SK-N-SH treated with all-trans-retinoic acid at 6 μM for 48 hours (cell line): ENCODE measurements at regions not wholly inside any gene's neighbourhood (a gene's known extent, or its start where the extent isn't known, plus 50 kb on each side); places are given as distances from the start of the nearest gene placed in this dataset.

ENCODE experiments used
- ATAC-seq: fragments of 200-7000 bp; cut with Tn5 transposase; 3 replicates; pipeline ENCODE4 v1.9.1; 2020; ENCODE audit warnings: mild to moderate bottlenecking, moderate library complexity
- ARNTL ChIP-seq: fragments of 450-650 bp; formaldehyde crosslinking; IDR thresholded peaks from 2 replicates; pipeline ENCODE4 v1.5.0; 2020; ENCODE audit warnings: low read depth, mild to moderate bottlenecking, moderate library complexity, borderline replicate concordance
- BACH2 ChIP-seq: fragments of 250-450 bp; sonication (Bioruptor Pico); IDR thresholded peaks from 2 replicates; pipeline ENCODE4 v1.9.0; 2021; ENCODE audit warnings: mild to moderate bottlenecking, borderline replicate concordance
- CREB5 ChIP-seq: fragments of 250-450 bp; sonication (Bioruptor Pico); IDR thresholded peaks from 2 replicates; pipeline ENCODE4 v1.5.1; 2020; ENCODE audit warnings: low read depth, mild to moderate bottlenecking, moderate library complexity
- CSDC2 ChIP-seq: fragments of 250-450 bp; sonication (Bioruptor Pico); IDR thresholded peaks from 2 replicates; pipeline ENCODE4 v1.5.0; 2020; ENCODE audit warnings: mild to moderate bottlenecking, moderate library complexity
- CSRNP3 ChIP-seq: fragments of 250-450 bp; sonication (Bioruptor Pico); IDR thresholded peaks from 2 replicates; pipeline ENCODE4 v1.5.1; 2021; ENCODE audit warnings: mild to moderate bottlenecking, moderate library complexity
- ESRRG ChIP-seq: fragments of 250-450 bp; sonication (Bioruptor Pico); IDR thresholded peaks from 2 replicates; pipeline ENCODE4 v1.6.1; 2021; ENCODE audit warnings: mild to moderate bottlenecking
- GLIS3 ChIP-seq: fragments of 250-450 bp; sonication (Bioruptor Pico); IDR thresholded peaks from 2 replicates; pipeline ENCODE4 v1.5.0; 2020; ENCODE audit warnings: mild to moderate bottlenecking, moderate library complexity
- ISL1 ChIP-seq: fragments of 250-450 bp; sonication (Bioruptor Pico); IDR thresholded peaks from 2 replicates; pipeline ENCODE4 v2.1.2; 2022; ENCODE audit warnings: mild to moderate bottlenecking, moderate library complexity
- OSR1 ChIP-seq: fragments of 250-450 bp; sonication (Bioruptor Pico); IDR thresholded peaks from 2 replicates; pipeline ENCODE4 v1.8.0; 2022; ENCODE audit warnings: moderate library complexity, mild to moderate bottlenecking, inconsistent platforms
- PATZ1 ChIP-seq: fragments of 250-450 bp; sonication (Bioruptor Pico); IDR thresholded peaks from 2 replicates; pipeline ENCODE4 v1.8.0; 2020; ENCODE audit warnings: mild to moderate bottlenecking, moderate library complexity, borderline replicate concordance
- POU6F1 ChIP-seq: fragments of 250-450 bp; sonication (Bioruptor Pico); IDR thresholded peaks from 2 replicates; pipeline ENCODE4 v1.8.0; 2021; ENCODE audit warnings: low read depth, mild to moderate bottlenecking, moderate library complexity, borderline replicate concordance
- PPARA ChIP-seq: fragments of 250-450 bp; sonication (Bioruptor Pico); IDR thresholded peaks from 2 replicates; pipeline ENCODE4 v1.5.0; 2020; ENCODE audit warnings: mild to moderate bottlenecking, borderline replicate concordance
- RARB ChIP-seq: fragments of 250-450 bp; sonication (Bioruptor Pico); IDR thresholded peaks from 2 replicates; pipeline ENCODE4 v1.8.0; 2021; ENCODE audit warnings: mild to moderate bottlenecking, moderate library complexity
- SNAI2 ChIP-seq: fragments of 250-450 bp; sonication (Bioruptor Pico); IDR thresholded peaks from 2 replicates; pipeline ENCODE4 v1.5.0; 2020; ENCODE audit warnings: mild to moderate bottlenecking, moderate library complexity
- TCF4 ChIP-seq: fragments of 250-450 bp; sonication (Bioruptor Pico); IDR thresholded peaks from 2 replicates; pipeline ENCODE4 v1.8.0; 2021; ENCODE audit warnings: mild to moderate bottlenecking, moderate library complexity, borderline replicate concordance
- TOX ChIP-seq: fragments of 250-450 bp; sonication (Bioruptor Pico); IDR thresholded peaks from 2 replicates; pipeline ENCODE4 v1.8.0; 2021; ENCODE audit warnings: mild to moderate bottlenecking, moderate library complexity, borderline replicate concordance
- ZC3H10 ChIP-seq: fragments of 250-450 bp; sonication (Bioruptor Pico); IDR thresholded peaks from 2 replicates; pipeline ENCODE4 v1.5.1; 2021; ENCODE audit warnings: mild to moderate bottlenecking, moderate library complexity
- ZFP3 ChIP-seq: fragments of 250-450 bp; sonication (Bioruptor Pico); IDR thresholded peaks from 2 replicates; pipeline ENCODE4 v1.5.0; 2020; ENCODE audit warnings: mild to moderate bottlenecking, moderate library complexity
- ZFP30 ChIP-seq: fragments of 450-650 bp; formaldehyde crosslinking; IDR thresholded peaks from 2 replicates; pipeline ENCODE4 v1.5.0; 2022; ENCODE audit warnings: mild to moderate bottlenecking, moderate library complexity
- ZNF565 ChIP-seq: fragments of 450-650 bp; formaldehyde crosslinking; conservative IDR thresholded peaks from 2 replicates; pipeline ENCODE4 v1.5.0; 2020; ENCODE audit warnings: low read depth, mild to moderate bottlenecking, moderate library complexity
- ZNF70 ChIP-seq: fragments of 450-650 bp; formaldehyde crosslinking; IDR thresholded peaks from 2 replicates; pipeline ENCODE4 v1.5.0; 2020; ENCODE audit warnings: mild to moderate bottlenecking, moderate library complexity

- no peak for TF ChIP-seq CSDC2 (CRISPR knock-in tag)
- no peak for TF ChIP-seq ZNF70
- no peak for TF ChIP-seq TOX (CRISPR knock-in tag)
- TF ChIP-seq CSRNP3 (CRISPR knock-in tag) = no peak
- TF ChIP-seq CREB5 = no peak
- no peak for TF ChIP-seq ZFP3 (CRISPR knock-in tag)
- no peak for TF ChIP-seq ZFP30
- TF ChIP-seq ISL1 (CRISPR knock-in tag) = no peak
- no peak for TF ChIP-seq GLIS3
- no peak for TF ChIP-seq TCF4
- TF ChIP-seq, all 23 proteins: peak for 0
- ATAC-seq = no peak
These were observed 51.3 kb upstream of the ASTN2 start for GRCh38 chr9:117466111-117466510.

- ATAC-seq = no peak
- TF ChIP-seq CREB5 = no peak
- no peak for TF ChIP-seq OSR1 (CRISPR knock-in tag)
- TF ChIP-seq, all 23 proteins: peak for 0
These were observed 50.8 kb upstream of the ASTN2 start for GRCh38 chr9:117465706-117466105.

- TF ChIP-seq TOX (CRISPR knock-in tag) (no peak), TCF4 (no peak), POU6F1 (CRISPR knock-in tag) (no peak), ESRRG (no peak), RARB (no peak), ARNTL (no peak), ZNF70 (no peak), ZNF565 (no peak), SNAI2 (CRISPR knock-in tag) (no peak), CREB5 (no peak), ISL1 (CRISPR knock-in tag) (no peak), CSRNP3 (CRISPR knock-in tag) (no peak), BACH2 (CRISPR knock-in tag) (no peak), ZC3H10 (CRISPR knock-in tag) (no peak), PATZ1 (CRISPR knock-in tag) (no peak), PPARA (CRISPR knock-in tag) (no peak), GLIS3 (no peak), CSDC2 (CRISPR knock-in tag) (no peak)
- no peak for ATAC-seq
These were observed 50.2 kb upstream of the ASTN2 start for GRCh38 chr9:117464941-117465616.
